IPS-18c (cell line): ENCODE measurements at regions not wholly inside any gene's neighbourhood (a gene's known extent, or its start where the extent isn't known, plus 50 kb on each side); places are given as distances from the start of the nearest gene placed in this dataset.

Source experiments
- H3K4me3 ChIP-seq: 2 replicates; pipeline ENCODE4 v1.7.0; 2013; ENCODE audit warnings: low read depth, mild to moderate bottlenecking, low read length, moderate library complexity; ENCODE audit not compliant: insufficient read depth
- H3K9me3 ChIP-seq: one replicate; pipeline ENCODE4 v1.6.1; 2013; ENCODE audit warnings: mild to moderate bottlenecking, low read length, moderate library complexity; ENCODE audit not compliant: control insufficient read depth, insufficient read depth

DNA sequence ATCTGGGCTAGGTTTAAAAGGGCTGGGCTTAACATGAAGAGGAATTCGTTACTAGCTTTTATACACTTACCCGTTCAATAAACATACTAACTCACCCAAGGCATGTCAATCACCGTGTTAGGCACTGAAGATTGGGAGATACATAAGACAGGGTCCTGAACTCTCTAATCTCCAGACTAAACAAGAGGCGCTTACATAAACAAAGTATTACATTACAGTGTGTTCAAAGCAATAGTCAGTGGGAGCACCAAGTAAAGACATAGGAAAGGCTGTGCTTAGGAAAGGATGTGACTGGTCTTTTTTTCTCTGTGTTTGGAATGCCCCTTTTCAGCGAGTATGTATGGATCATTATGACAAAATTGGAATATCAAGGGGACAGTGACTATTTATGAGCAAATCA, 203.6 kb upstream of the ADRA1B start:
- Histone ChIP-seq H3K4me3 (no peak overlapping the region), H3K9me3 (no peaks in the 10 kb centered on the region)

DNA sequence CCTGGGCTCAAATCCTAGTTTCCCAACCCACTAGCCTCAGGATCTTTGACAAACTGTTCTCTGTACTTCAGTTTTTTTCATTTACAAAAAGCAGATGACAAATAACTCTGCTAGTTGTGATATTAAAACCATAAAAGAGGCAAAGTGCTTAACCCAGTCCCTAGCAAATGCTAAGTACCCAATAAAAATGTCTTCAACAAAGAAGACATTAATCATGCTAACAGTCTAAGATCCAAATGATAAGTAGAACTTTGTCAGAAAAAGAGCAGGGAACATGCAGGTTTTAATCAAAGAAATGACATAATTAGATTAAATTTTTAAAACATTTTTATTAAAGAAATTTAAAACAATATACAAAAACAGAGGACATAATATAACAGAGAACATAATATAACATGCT, 203.0 kb upstream of the ADRA1B start:
- H3K4me3 ChIP-seq, result no peak overlapping the region
- no peaks in the 10 kb centered on the region for H3K9me3 ChIP-seq

DNA sequence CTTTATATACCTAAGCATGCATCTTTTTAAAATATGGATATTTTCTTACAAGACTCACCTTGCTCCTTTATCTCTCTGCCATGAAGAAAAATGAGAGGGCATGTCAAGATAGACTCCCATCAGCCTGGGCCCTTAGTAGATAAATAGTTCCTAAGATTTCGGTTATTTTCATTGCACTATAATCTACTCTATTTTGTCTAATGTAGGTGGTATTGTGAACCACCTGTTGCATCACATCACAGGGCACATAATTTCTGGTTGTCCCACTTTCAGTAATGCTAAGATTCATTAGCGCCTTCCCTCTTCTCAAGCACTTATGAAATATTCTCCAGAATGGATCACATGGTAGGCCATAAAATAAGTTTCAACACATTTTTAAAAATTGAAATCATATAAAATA, 202.5 kb upstream of the ADRA1B start:
- Histone ChIP-seq H3K9me3 (no peaks in the 10 kb centered on the region), H3K4me3 (no peak overlapping the region)

DNA sequence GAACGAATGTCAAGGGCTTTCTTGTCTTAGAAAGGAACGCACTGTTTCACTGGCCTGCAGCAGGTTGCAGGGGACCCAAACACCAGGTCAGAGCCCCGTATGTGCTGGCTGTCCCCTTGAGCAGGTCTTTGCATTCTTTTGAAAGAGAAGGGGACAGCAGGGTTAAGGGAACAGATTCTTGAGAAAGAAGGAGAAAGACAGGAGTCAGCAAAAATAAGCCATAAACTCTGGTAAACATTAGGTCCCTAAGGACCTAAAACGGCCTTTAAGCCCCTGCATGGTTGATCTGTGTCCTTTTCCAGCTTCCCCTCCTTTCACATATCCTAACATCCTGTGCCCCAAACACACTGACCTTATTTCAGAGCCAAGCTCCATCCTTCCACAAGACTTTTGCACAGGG, 190.8 kb upstream of the ADRA1B start:
- Histone ChIP-seq H3K9me3 (no peaks in the 10 kb centered on the region), H3K4me3 (no peak overlapping the region)

- no peak overlapping the region for H3K4me3 ChIP-seq
Observed at GRCh38 chr5:159727167-159727566, 189.1 kb upstream of the ADRA1B start.

GRCh38 chr5:159730285-159730684, 186.0 kb upstream of the ADRA1B start:
- H3K9me3 ChIP-seq, result peaks cover 3% of the 10 kb centered on the region
- no peak overlapping the region for H3K4me3 ChIP-seq

More at GRCh38 chr5:159727167-159727566, 189.1 kb upstream of the ADRA1B start:
- H3K9me3 ChIP-seq, result no peaks in the 10 kb centered on the region

- H3K4me3 ChIP-seq, result no peak overlapping the region
- H3K9me3 ChIP-seq, result peaks cover 3% of the 10 kb centered on the region
Observed at GRCh38 chr5:159732220-159732619, 184.1 kb upstream of the ADRA1B start.

DNA sequence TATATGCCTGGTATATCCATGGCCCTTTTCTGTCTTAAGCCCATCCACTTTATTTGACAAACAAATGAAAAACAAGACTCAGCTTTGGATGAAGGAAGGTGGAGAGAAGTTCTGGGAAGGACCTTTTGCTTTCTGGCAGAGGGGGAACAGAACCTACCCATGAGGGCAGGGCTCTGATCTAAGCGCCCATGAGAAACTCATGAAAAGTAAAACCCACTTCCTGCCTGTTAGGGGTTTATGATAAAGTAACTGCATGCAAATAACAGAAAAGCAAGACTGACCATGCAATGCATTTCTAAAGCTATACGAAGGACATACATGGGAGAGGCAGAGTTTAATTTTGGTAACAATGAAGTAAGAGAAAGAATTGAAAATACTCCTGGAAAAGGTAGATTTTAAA, 181.9 kb upstream of the ADRA1B start:
- Histone ChIP-seq H3K4me3 (no peak overlapping the region), H3K9me3 (peaks cover 3% of the 10 kb centered on the region)

DNA sequence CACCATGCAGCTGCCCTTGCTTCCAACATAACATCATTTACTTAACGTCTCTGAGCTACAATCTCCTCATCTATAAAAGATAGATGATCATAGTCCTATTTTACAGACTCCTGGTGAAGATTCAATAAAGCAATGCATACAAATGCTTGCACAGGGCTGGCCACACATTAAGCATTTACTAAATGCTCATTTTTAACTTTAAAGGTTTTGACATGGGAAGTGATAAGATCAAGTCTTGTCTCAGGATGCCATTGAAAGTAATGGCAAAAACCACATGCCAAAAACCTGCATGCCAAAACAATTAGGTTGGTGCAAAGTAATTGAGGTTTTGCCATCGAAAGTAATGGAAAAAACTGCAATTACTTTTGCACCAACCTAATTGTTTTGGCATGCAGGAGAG, 181.2 kb upstream of the ADRA1B start:
- peaks cover 3% of the 10 kb centered on the region for H3K9me3 ChIP-seq
- no peak overlapping the region for H3K4me3 ChIP-seq

DNA sequence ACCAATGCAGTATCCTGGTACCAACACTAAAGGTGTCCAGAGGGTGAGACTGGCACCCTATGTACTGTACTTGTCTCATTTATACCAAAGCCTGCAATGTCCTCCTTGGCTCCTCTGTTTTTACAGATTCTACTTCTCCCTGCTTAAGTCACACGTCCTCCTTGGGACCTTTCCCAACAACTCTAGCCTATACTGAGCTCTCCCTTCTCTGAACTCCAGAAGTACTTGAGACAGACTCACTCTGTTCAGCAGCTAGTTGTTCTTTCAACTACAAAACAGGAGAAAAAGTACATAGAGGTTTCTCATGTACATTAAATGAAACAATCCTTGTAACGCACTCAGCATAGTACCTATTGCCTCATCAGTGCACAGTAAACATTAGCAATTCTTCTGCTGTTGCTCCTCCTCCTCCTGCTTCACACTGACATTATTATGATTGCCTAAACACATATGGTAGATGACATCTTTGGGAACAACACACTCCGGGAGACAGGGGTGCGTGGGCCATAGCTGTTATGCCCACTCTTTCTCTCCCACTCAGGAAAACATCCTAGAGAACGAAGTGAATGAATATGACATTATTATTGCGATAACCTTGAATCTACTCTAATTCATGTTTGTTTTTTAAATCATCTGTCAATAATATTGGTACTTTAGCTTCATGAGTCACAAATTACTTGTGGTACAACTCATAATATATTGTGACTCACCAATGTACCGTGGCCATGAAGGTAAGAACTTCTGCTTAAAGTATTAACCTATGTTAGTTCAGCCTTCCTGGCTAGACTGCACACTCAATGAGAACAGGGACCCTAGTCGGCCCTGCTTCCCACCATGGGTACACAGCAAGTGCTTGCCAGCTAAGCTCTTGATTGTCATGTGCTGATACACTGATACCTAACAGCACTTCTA, 180.3 kb upstream of the ADRA1B start:
- peaks cover 3% of the 10 kb centered on the region for H3K9me3 ChIP-seq
- H3K4me3 ChIP-seq, result no peak overlapping the region

GRCh38 chr5:159736844-159737243, 179.4 kb upstream of the ADRA1B start:
- H3K4me3 ChIP-seq, result no peak overlapping the region
- peaks cover 3% of the 10 kb centered on the region for H3K9me3 ChIP-seq

GRCh38 chr5:159737263-159737662, 179.0 kb upstream of the ADRA1B start:
- Histone ChIP-seq H3K9me3 (peaks cover 3% of the 10 kb centered on the region), H3K4me3 (no peak overlapping the region)

- no peak overlapping the region for H3K4me3 ChIP-seq
Observed at GRCh38 chr5:159741829-159742322, 174.4 kb upstream of the ADRA1B start.

DNA sequence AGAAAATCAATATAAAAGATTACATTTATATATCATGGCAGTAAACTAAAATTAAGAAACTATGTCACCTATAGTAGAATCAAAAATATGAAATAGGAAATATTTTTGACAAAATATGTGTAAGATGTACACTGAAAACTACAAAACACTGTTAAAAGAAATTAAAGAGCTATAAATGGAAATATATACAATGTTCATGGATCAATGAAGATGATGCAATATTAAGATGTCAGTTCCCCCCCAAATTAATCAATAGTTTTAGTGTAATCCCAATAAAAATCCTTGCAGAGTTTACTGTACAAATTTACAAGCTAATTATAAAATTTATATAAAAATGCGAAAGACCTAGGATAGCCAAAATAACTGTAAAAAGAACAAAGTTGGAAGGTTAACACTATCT, 173.0 kb upstream of the ADRA1B start:
- Histone ChIP-seq H3K9me3 (no peaks in the 10 kb centered on the region), H3K4me3 (no peak overlapping the region)

More at GRCh38 chr5:159741829-159742322, 174.4 kb upstream of the ADRA1B start:
- H3K9me3 ChIP-seq, result no peaks in the 10 kb centered on the region

- H3K9me3 ChIP-seq, result no peaks in the 10 kb centered on the region
- H3K4me3 ChIP-seq, result no peak overlapping the region
Observed at GRCh38 chr5:159746707-159747106, 169.6 kb upstream of the ADRA1B start.

DNA sequence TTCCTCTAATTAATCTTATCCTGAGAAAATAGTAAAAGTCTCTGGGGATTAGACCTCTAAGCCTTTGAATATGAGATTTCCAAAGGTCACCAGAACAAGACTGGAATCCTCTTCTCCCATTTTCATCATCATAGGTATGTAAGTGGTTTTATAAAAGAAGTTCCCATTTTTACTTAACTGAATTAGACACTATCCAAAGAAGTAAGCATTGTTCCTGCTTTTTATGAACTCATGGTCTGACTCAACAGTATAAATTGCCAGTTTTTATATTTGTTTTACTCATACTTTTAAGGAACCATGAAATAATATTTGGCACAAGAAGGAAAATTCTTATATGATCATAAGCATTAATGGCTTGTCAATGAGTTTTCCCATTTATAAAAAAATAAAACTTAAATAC, 167.1 kb upstream of the ADRA1B start:
- H3K4me3 ChIP-seq, result no peak overlapping the region

GRCh38 chr5:159750226-159750625, 166.1 kb upstream of the ADRA1B start:
- Histone ChIP-seq H3K9me3 (no peaks in the 10 kb centered on the region), H3K4me3 (no peak overlapping the region)

More for the DNA sequence above, 167.1 kb upstream of the ADRA1B start:
- no peaks in the 10 kb centered on the region for H3K9me3 ChIP-seq

DNA sequence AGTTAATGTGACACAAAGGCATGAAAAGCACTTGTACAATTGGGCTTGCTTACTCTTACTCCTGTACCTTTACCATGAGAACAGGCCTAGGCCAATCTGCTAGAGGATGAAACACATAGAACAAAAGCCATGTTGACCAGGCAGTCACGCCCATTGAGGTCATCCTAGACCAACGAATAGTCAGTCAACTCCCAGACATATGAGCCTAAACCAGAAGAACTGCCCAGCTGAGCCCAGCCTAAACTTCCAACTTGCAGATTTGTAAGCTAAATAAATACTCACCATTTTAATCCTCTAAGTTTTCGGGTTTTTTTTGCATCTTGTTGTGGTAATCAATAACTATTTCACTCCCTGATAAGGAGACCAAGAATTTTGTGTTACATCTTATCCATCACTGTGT, 164.8 kb upstream of the ADRA1B start:
- Histone ChIP-seq H3K9me3 (no peaks in the 10 kb centered on the region), H3K4me3 (no peak overlapping the region)
